Stimulated activated naive CD8-positive, alpha-beta T cell treated with anti-CD3 and anti-CD28 coated beads, Interleukin-15, amount 100 ng/mL, for 72 hours (primary cell): ENCODE measurements at regions not wholly inside any gene's neighbourhood (a gene's known extent, or its start where the extent isn't known, plus 50 kb on each side); places are given as distances from the start of the nearest gene placed in this dataset.
"Not testable (repeated sequence)": the region's sequence is repeated elsewhere in the genome, so short reads cannot be mapped to it uniquely, and the experiment has no call there.

ENCODE experiments used
- ATAC-seq: fragments of 150-1000 bp; cut with Tn5 transposase; 2 replicates; pipeline ENCODE4 v1.10.0; 2021; ENCODE audit warnings: mild to moderate bottlenecking, moderate library complexity
- DNase-seq, 2 donors: peaks; one replicate each; pipeline ENCODE4 v3.0.0; 2021 to 2022
- H3K27ac Mint-ChIP-seq, 2 donors: one replicate each; pipeline ENCODE4 v1.8.0; 2022; ENCODE audit warnings: mild to moderate bottlenecking in 2 of 2, mixed read lengths in 2 of 2, moderate library complexity in 2 of 2
- H3K27me3 Mint-ChIP-seq: one replicate; pipeline ENCODE4 v1.8.0; 2022; ENCODE audit warnings: mixed read lengths
- H3K4me1 Mint-ChIP-seq: one replicate; pipeline ENCODE4 v1.8.0; 2022; ENCODE audit warnings: mild to moderate bottlenecking, mixed read lengths
- H3K4me3 Mint-ChIP-seq, 2 donors: one replicate each; pipeline ENCODE4 v1.8.0; 2022; ENCODE audit warnings: mild to moderate bottlenecking in 2 of 2, mixed read lengths in 2 of 2, moderate library complexity in 1 of 2
- H3K9me3 Mint-ChIP-seq, 2 donors: one replicate each; pipeline ENCODE4 v1.8.0; 2022; ENCODE audit warnings: mixed read lengths in 2 of 2

DNA sequence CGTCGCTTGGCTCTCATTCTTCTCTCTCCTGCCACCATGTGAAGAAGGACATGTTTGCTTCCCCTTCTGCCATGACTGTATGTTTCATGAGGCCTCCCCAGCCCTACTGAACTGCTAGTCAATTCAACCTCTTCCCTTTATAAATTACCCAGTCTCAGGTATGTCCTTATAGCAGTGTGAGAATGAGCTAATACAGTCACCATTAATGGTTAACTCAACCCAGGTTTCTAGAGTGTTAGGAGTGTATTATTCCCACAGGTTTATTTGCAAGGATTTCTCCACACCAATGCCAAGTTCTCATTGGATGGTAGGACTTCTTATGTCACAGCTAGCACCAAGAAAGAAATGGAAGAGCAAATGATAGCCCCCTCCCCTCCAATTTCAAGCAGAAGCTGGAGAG, 71.9 kb downstream of the DYNAP start:
- no peak overlapping the region for H3K4me3 Mint-ChIP-seq

DNA sequence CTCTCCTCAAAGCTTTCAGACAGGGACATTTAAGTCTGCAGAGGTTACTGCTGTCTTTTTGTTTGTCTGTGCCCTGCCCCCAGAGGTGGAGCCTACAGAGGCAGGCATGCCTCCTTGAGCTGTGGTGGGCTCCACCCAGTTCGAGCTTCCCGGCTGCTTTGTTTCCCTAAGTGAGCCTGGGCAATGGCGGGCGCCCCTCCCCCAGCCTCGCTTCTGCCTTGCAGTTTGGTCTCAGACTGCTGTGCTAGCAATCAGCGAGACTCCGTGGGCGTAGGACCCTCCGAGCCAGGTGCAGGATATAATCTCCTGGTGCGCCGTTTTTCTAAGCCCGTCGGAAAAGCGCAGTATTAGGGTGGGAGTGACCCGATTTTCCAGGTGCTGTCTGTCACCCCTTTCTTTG, 78.7 kb downstream of the DYNAP start:
- ATAC-seq, H3K27ac Mint-ChIP-seq, H3K4me1 Mint-ChIP-seq, DNase-seq, H3K27me3 Mint-ChIP-seq, H3K4me3 Mint-ChIP-seq, H3K9me3 Mint-ChIP-seq: not testable (repeated sequence)

More for the DNA sequence above, 71.9 kb downstream of the DYNAP start:
- Mint-ChIP-seq H3K27ac (no peak overlapping the region), H3K4me1 (no peaks in the 10 kb centered on the region), H3K9me3 (peaks cover 7 to 8% of the 10 kb centered on the region in 2 donors), H3K27me3 (no peaks in the 10 kb centered on the region)
- DNase-seq (no peak), ATAC-seq (no peak)

DNA sequence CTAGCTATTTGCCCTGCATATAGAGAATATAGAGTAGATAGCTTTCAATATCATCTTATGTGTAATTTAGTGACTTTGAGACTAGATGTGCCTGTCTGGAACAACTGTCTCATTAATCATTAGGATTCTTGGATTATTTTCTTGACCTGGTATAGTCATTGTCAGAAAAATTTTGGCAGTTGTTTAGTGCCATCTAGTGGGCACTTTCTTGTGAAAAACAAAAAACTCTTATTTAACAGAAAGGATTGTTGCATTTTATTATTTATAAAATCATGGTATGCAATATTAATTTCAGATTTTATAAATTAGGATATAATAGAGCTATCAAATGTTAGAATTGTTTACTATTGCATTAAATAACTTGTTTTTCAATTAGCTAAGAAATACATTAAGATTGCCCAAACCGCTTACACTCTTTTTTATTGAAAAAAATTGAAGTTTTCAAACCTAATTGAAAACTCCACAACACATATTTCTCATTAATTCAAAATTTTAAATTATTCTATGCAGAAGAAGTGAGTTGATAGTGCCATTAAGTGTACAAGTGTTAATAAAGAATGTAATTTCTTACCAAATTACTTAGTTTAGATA, 80.3 kb downstream of the DYNAP start:
- Mint-ChIP-seq H3K9me3 (no peaks in the 10 kb centered on the region), H3K4me3 (no peak overlapping the region), H3K4me1 (no peaks in the 10 kb centered on the region), H3K27me3 (peaks cover 6% of the 10 kb centered on the region), H3K27ac (no peak overlapping the region)
- DNase-seq (no peak), ATAC-seq (no peak)

DNA sequence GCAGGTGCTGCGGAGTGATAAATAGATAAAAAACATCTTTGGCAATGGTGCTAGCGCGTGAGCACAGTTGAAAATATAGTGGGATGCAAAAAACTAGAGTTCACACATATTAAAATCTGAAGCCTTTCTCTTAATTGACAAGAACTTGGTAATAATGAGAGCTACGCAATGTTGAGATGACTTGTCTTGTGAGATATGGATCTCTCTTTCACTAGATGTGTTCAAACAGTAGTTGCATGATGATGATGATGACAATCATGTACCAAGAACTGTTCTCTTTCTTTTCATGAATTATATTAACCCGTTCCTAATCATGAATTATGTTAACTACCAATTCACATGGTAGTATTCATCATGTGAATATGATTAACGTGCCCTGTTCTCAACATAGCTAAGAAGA, 81.1 kb downstream of the DYNAP start:
- no peak for ATAC-seq
- no peak overlapping the region for H3K4me3 Mint-ChIP-seq
- DNase-seq: no peak
- H3K9me3 Mint-ChIP-seq: no peaks in the 10 kb centered on the region
- peaks cover 6% of the 10 kb centered on the region for H3K27me3 Mint-ChIP-seq
- no peaks in the 10 kb centered on the region for H3K4me1 Mint-ChIP-seq
- H3K27ac Mint-ChIP-seq: no peak overlapping the region

DNA sequence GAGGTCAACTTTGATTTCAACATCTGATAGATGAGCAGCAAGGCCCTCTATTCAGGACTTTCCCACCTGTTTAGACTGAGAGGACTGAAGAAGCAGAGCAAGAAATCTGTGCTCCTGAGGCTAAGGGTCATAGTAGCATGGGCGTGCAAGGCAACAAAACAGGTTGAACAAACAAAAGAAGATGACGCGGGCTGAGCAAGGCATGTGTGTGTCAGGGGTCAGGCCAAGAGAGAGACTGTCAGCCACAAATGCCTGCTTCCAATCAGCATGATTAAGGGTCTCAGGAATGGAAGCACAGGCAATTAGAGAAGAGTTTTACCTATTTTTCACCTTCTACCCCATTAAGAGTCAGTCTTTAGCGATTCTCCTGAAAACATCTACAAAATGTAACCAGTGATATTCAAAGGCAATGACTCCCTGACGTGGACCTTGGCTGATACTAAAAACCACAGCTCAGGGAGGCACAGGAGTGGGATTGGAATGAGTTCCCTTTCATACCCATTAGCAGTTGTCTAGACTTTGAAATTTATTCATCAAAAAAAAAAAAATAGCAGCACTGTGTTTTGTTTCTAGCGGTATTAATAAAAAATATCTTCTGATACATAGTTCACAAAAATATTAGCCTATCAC, 81.9 kb downstream of the DYNAP start:
- Mint-ChIP-seq H3K27me3 (peaks cover 6% of the 10 kb centered on the region), H3K9me3 (no peaks in the 10 kb centered on the region), H3K4me1 (no peaks in the 10 kb centered on the region), H3K4me3 (no peak overlapping the region), H3K27ac (no peak overlapping the region)
- no peak for ATAC-seq
- no peak for DNase-seq

DNA sequence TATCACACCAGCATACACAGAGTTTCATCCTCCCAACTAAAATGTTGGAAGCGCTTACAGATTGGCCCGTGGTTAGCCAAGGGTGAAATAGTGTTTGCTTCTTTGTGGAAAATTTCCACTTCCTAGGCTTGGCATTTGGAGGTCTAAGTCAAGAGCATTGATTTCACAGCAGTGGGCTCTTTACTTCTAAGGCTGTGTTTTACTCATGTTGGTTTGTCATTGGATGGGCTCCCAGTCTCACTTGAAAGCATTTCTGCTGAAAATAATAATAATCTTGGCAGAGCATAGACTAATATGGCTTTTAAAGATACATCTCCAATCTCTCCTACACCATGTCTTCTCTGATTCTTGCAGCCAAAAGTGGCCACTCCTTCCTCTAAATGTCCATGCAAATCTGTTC, 82.9 kb downstream of the DYNAP start:
- DNase-seq: no peak
- Mint-ChIP-seq H3K4me3 (no peak overlapping the region), H3K4me1 (no peaks in the 10 kb centered on the region), H3K27me3 (peaks cover 6% of the 10 kb centered on the region), H3K9me3 (no peaks in the 10 kb centered on the region), H3K27ac (no peak overlapping the region)
- no peak for ATAC-seq

DNA sequence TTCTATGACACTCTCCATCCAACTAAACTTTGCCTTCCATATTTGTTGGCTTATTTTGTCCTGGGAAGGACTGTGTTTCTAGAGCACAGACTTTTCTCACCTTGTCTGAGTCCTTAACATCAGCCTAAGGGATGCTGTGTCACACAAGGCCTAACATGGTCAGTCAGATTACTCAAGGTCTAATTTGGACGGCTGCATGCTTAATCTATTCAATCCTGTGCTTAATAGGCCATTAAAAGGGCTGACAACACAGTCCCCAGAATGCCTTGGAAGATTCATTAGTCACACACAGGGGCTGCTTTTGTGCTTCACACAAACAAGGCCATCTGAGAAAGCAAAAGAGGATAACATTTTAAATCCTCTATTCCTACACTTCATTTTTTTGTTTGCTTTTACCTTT, 84.0 kb downstream of the DYNAP start:
- Mint-ChIP-seq H3K4me3 (no peak overlapping the region), H3K9me3 (no peaks in the 10 kb centered on the region), H3K27me3 (peaks cover 4% of the 10 kb centered on the region), H3K4me1 (no peaks in the 10 kb centered on the region), H3K27ac (no peak overlapping the region)
- ATAC-seq (no peak), DNase-seq (no peak)

DNA sequence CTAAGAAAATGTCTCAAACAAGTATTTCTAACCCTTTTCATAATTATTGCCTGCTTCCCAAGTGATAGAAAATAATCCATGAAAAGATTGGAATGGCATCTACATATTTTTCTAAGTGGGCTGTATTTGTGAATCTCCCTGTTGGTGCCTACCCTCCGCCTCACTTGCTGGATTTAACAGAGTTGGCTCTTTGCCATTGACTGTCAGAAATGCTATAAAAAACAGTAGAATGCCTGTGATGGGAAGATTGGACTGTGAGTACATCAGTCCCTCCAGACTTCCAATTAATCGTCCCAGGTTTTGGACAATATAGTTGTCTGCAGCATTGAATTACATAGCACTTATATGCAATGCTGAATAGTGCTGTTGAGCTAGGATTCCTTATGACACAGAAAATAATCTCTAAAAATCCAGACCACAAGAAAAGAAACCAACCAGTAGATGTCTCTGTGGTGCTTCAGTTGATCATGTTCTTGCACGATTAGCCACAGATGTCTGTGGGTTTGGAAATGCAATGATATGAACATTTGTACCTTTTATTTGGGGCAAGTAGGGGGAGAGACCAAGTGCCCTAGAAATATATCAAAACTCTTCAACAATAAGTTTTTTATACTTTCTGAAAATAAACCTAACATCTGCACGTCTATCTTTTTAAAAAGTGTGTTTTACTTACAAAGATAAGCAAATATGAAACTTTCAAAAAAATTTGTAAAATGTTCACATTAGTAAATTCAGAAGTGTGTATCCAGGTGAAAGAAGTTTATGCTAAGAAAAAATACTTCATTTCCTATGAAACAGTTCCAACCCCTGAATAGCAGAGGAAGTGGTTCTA, 88.5 kb downstream of the DYNAP start:
- no peak overlapping the region for H3K27ac Mint-ChIP-seq
- no peaks in the 10 kb centered on the region for H3K4me1 Mint-ChIP-seq
- peak; percentile 26 for ATAC-seq
- no peaks in the 10 kb centered on the region for H3K9me3 Mint-ChIP-seq
- H3K4me3 Mint-ChIP-seq: no peak overlapping the region
- H3K27me3 Mint-ChIP-seq: peaks cover 12% of the 10 kb centered on the region
- no peak for DNase-seq

DNA sequence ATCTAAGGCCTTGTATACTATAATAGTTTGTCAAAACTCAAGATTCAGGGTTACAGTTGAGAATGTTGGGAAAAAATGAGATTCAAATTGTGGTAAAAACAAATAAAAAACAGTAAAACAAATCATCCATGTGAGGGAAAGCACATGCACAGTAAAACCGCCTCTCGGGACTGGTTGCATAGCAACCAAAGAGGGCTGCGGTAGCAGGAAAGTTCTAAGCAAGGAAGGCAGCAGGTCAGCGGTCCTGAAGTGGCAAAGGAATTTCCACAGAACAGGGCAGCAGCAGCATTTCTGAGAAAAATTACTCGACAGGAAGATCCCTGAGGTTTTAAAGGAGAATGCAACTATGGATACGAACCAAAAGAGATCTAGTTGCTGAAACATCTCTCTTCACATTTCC, 93.7 kb downstream of the DYNAP start:
- no peak for DNase-seq
- ATAC-seq: no peak
- no peaks in the 10 kb centered on the region for H3K4me1 Mint-ChIP-seq
- H3K4me3 Mint-ChIP-seq: no peak overlapping the region
- no peak overlapping the region for H3K27ac Mint-ChIP-seq
- H3K9me3 Mint-ChIP-seq: no peaks in the 10 kb centered on the region
- peaks cover 12% of the 10 kb centered on the region for H3K27me3 Mint-ChIP-seq

DNA sequence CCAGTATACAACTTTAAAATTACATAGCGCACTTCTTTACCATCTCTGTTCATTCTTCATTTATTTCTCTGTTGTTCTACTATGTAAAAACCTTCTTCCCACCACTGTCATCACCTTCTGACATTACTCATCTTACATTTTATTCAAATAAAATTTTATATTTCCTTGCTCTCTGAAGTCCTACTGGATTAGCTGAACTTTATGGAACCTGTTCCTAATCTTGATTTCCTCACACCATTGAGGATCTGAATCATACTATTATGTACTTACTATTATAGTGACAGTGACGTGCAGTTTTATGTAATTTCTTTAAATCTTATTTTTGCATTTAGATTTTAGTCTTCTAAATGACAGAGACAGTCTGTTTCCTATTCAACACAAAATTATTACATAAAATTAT, 98.3 kb downstream of the DYNAP start:
- Mint-ChIP-seq H3K9me3 (no peaks in the 10 kb centered on the region), H3K4me1 (no peaks in the 10 kb centered on the region), H3K4me3 (no peak overlapping the region), H3K27me3 (no peaks in the 10 kb centered on the region), H3K27ac (no peak overlapping the region)
- DNase-seq (no peak), ATAC-seq (no peak)

DNA sequence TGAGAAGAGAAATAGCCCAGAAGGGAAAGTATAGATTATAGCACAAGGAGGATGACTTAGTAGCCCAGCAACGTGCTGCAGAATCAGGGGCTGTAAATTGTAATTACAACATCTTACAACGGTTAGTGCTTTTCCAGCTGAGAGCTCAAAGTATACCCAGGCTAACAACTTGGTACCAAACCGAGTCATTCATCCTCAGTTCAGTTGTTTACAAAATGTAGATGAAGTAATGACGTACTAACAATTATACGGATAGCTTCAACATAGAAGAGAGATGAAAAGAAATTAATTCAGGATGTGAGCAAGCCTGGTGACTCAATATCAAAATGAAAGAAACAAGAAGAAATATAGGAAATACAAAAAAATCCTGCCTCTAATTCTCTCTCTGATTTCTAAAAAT, 99.2 kb downstream of the DYNAP start:
- Mint-ChIP-seq H3K4me1 (no peaks in the 10 kb centered on the region), H3K27ac (no peak overlapping the region), H3K9me3 (no peaks in the 10 kb centered on the region), H3K4me3 (no peak overlapping the region), H3K27me3 (no peaks in the 10 kb centered on the region)
- DNase-seq (no peak), ATAC-seq (no peak)

DNA sequence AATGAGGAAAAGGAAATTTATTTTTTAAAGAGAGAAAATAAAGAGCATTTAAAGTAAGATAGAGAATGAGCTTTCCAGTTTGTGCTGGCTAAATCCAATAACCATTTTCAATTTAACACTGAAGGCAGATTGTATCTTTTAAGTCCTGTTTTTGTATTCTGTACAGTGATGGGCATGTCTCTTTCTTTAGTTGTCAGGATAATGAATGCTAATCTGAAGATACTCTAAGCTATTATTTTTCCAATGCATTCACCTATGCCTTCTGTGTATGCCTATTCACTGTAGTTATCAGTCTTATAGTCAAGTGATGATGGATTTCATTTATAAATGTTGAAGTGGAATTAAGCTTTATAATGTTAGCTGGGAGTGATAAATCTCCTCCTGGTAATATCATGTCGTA, 101.4 kb downstream of the DYNAP start:
- Mint-ChIP-seq H3K27me3 (no peaks in the 10 kb centered on the region), H3K4me3 (no peak overlapping the region), H3K27ac (no peak overlapping the region), H3K9me3 (no peaks in the 10 kb centered on the region), H3K4me1 (no peaks in the 10 kb centered on the region)
- no peak for DNase-seq
- ATAC-seq: no peak

DNA sequence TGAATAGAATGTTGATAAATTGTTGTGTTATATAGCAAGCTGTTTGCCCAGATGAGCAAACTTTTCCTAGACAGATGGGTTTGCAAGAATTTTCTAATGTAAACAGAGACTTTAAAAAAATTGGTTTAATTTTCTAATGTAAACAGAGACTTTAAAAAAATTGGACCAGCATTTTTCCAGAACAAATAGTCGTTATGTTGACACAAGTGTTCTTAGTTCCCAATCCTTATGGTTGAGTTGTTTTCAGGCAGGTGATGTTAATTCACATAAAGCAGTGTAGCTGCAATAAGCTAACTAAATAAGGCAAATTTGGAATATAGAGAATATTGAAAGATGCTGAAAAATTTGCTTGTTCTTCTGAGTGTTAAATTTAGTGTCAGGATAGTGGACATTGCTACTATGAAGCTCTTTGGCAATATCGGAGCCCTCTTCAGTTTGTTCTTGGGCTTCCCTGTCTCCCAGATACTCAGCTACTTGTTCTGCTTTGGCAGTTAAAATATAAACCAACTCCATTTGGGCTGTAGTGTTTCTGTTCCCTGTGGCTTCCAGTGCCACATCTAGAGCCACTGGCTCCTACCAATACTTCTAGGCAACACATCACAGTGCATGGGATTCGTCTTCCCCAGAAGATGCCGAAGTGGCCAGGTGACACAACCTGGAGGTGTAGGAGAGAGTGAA, 105.7 kb downstream of the DYNAP start:
- Mint-ChIP-seq H3K4me1 (no peaks in the 10 kb centered on the region), H3K27me3 (no peaks in the 10 kb centered on the region), H3K9me3 (no peaks in the 10 kb centered on the region), H3K4me3 (no peak overlapping the region), H3K27ac (no peak overlapping the region)
- ATAC-seq: no peak
- no peak for DNase-seq

DNA sequence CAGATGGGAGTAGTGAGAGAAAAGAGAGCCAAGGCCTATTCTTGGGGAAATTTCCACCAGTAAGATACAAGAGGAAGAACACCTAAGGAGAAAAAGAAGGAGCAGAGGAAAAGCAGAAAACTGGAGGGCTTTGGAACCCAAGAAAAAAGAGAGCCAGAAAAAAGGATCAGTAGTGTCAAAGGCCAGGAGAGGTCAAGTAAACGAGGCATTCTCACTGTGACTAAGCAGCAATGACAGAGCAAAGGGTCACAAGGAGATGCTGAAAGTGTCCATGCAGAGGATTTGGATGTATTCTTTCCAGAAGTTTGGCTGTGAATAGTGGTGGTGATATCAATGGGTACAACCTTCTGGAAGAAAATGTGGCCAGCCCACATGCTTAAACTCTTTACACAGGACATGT, 109.5 kb downstream of the DYNAP start:
- H3K27ac Mint-ChIP-seq: no peak overlapping the region
- H3K27me3 Mint-ChIP-seq: no peaks in the 10 kb centered on the region
- no peaks in the 10 kb centered on the region for H3K4me1 Mint-ChIP-seq
- DNase-seq: no peak
- H3K4me3 Mint-ChIP-seq: no peak overlapping the region
- no peaks in the 10 kb centered on the region for H3K9me3 Mint-ChIP-seq
- no peak for ATAC-seq

DNA sequence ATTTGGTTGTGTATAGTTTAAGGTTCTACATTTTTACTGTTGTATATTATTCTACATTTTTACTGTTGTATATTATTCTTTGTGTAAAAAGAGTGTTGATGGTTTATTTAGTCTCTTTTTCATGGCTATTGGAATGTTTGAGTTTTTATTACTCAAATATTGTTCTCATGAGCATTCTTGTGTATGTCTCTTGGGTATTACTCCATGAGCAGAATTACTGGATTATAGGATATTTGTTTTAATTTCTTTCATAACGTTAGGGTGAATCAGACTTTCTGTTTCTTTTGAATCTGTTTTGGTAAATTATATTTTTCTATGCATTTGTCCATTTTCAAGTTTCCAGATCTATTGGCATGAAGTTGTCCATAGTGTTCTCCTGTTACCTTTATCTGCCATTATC, 111.6 kb downstream of the DYNAP start:
- no peak for DNase-seq

More for the DNA sequence above, 111.6 kb downstream of the DYNAP start:
- no peak for ATAC-seq
- Mint-ChIP-seq H3K9me3 (no peaks in the 10 kb centered on the region), H3K4me3 (no peak overlapping the region), H3K27me3 (no peaks in the 10 kb centered on the region), H3K27ac (no peak overlapping the region), H3K4me1 (no peaks in the 10 kb centered on the region)
